MM.1S (cell line): ENCODE measurements at regions not wholly inside any gene's neighbourhood (a gene's known extent, or its start where the extent isn't known, plus 50 kb on each side); places are given as distances from the start of the nearest gene placed in this dataset.
"Not testable (repeated sequence)": the region's sequence is repeated elsewhere in the genome, so short reads cannot be mapped to it uniquely, and the experiment has no call there.

Source experiments
- DNase-seq: peaks from one replicate; pipeline ENCODE4 v3.0.0-alpha.2; 2015
- H2AFZ ChIP-seq: fragments of 300-600 bp; sonication (generic); 2 replicates; pipeline ENCODE4 v1.6.0; 2016; ENCODE audit warnings: antibody characterized with exemption, low read length
- H3F3A ChIP-seq: fragments of 300-600 bp; sonication (generic); 2 replicates; pipeline ENCODE4 v1.6.1; 2016; ENCODE audit warnings: mild to moderate bottlenecking, antibody characterized with exemption, low read length, moderate library complexity, mixed read lengths; ENCODE audit not compliant: insufficient read depth
- H3K27ac ChIP-seq: fragments of 300-600 bp; sonication (generic); 2 replicates; pipeline ENCODE4 v1.5.1; 2016; ENCODE audit warnings: mild to moderate bottlenecking, low read length
- H3K27me3 ChIP-seq: fragments of 300-600 bp; sonication (generic); replicated peaks from 2 replicates; pipeline ENCODE4 v1.6.0; 2016; ENCODE audit warnings: low read length; ENCODE audit not compliant: insufficient read depth
- H3K36me3 ChIP-seq: fragments of 300-600 bp; sonication (generic); replicated peaks from 2 replicates; pipeline ENCODE4 v1.6.1; 2016; ENCODE audit warnings: mild to moderate bottlenecking, low read length, mixed read lengths; ENCODE audit not compliant: insufficient read depth
- H3K4me1 ChIP-seq: fragments of 300-600 bp; sonication (generic); 2 replicates; pipeline ENCODE4 v1.6.1; 2016; ENCODE audit warnings: low read length, mixed read lengths
- H3K4me2 ChIP-seq: fragments of 300-600 bp; sonication (generic); 2 replicates; pipeline ENCODE4 v1.6.0; 2016; ENCODE audit warnings: low read depth, low read length
- H3K4me3 ChIP-seq: fragments of 300-600 bp; sonication (generic); 2 replicates; pipeline ENCODE4 v1.5.1; 2016; ENCODE audit warnings: low read length, mixed read lengths
- H3K79me2 ChIP-seq: fragments of 300-600 bp; sonication (generic); 2 replicates; pipeline ENCODE4 v1.6.1; 2016; ENCODE audit warnings: mixed run types, low read length, mixed read lengths
- H3K9ac ChIP-seq: fragments of 300-600 bp; sonication (generic); 2 replicates; pipeline ENCODE4 v1.6.1; 2016; ENCODE audit warnings: low read length, mixed read lengths
- H3K9me2 ChIP-seq: fragments of 300-600 bp; sonication (generic); replicated peaks from 2 replicates; pipeline ENCODE4 v1.6.1; 2016; ENCODE audit warnings: mild to moderate bottlenecking, low read length, mixed read lengths; ENCODE audit not compliant: insufficient read depth
- H3K9me3 ChIP-seq: fragments of 300-600 bp; sonication (generic); replicated peaks from 2 replicates; pipeline ENCODE4 v1.6.1; 2016; ENCODE audit warnings: mild to moderate bottlenecking, low read length, mixed read lengths; ENCODE audit not compliant: insufficient read depth
- H4K20me1 ChIP-seq: fragments of 300-600 bp; sonication (generic); 2 replicates; pipeline ENCODE4 v1.6.1; 2016; ENCODE audit warnings: mild to moderate bottlenecking, low read length, moderate library complexity, mixed read lengths; ENCODE audit not compliant: insufficient read depth
- CTCF ChIP-seq: fragments of 300-600 bp; sonication (generic); IDR thresholded peaks from 2 replicates; pipeline ENCODE4 v1.5.1; 2016; ENCODE audit warnings: antibody characterized with exemption, low read length, mixed read lengths
- EZH2 ChIP-seq: fragments of 300-600 bp; sonication (generic); optimal IDR thresholded peaks from 2 replicates; pipeline ENCODE3; 2017; ENCODE audit warnings: low read depth, mild to moderate bottlenecking, antibody characterized with exemption, low read length, mixed read lengths
- EZH2phosphoT487 ChIP-seq: fragments of 300-600 bp; sonication (generic); IDR thresholded peaks from 2 replicates; pipeline ENCODE4 v1.6.1; 2018; ENCODE audit warnings: antibody characterized with exemption, low read length

DNA sequence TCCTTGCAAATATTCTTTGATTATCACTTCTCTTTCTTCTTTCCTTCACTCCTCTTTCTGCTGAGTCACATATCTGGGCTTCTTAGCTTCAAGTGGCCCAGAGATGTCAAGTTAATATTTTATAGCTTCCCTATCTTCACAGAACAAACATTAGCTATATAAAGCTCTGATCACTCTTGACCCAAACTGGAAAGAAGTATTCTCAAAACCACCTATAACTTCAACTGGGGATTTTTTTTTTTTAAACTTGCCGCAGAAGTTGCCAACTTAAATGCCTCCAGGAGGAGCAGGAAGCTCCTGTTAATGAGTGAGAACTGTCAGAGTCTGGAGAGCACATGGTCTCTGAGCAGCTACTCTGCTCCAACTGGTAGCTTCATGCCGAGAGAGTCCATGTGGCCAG, 233.3 kb upstream of the EDNRA start:
- H3K4me1 ChIP-seq: no peaks in the 10 kb centered on the region

DNA sequence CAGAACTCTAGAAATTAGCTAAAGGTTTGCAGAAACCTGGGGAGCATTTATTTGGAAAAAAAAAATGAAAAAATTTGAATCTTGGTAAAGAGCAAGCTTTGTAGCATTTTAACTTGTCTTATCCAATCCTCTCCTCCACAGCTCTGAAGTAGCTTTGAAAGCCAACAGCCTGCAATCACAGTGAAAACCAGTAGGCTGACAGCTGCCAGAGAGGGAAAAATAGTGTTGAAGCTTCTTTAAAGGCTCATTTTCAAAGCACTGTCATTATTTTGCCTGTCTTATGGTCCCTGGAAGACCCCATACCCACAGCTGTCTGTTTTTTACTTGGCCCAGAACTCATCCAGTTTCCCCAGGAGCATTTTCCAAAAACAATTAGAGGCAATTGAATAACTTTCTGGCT, 230.8 kb upstream of the EDNRA start:
- Histone ChIP-seq H2AFZ (no peak overlapping the region), H3K9ac (no peak overlapping the region), H3K4me2 (no peak overlapping the region), H3K27me3 (no peaks in the 10 kb centered on the region), H3K79me2 (no peaks in the 10 kb centered on the region), H3K4me3 (no peak overlapping the region), H3K9me2 (no peaks in the 10 kb centered on the region), H4K20me1 (no peaks in the 10 kb centered on the region), H3F3A (no peaks in the 10 kb centered on the region), H3K36me3 (no peaks in the 10 kb centered on the region), H3K9me3 (no peaks in the 10 kb centered on the region), H3K27ac (no peak overlapping the region), H3K4me1 (no peaks in the 10 kb centered on the region)
- TF ChIP-seq EZH2 (no peak), EZH2phosphoT487 (no peak), CTCF (no peak)
- DNase-seq: no peak

More for the DNA sequence above, 233.3 kb upstream of the EDNRA start:
- Histone ChIP-seq H3K9me2 (no peaks in the 10 kb centered on the region), H3K27me3 (no peaks in the 10 kb centered on the region), H3K4me3 (no peak overlapping the region), H3K4me2 (no peak overlapping the region), H4K20me1 (no peaks in the 10 kb centered on the region), H3K27ac (no peak overlapping the region), H3K9ac (no peak overlapping the region), H3K79me2 (no peaks in the 10 kb centered on the region), H3K9me3 (no peaks in the 10 kb centered on the region), H3K36me3 (no peaks in the 10 kb centered on the region), H3F3A (no peaks in the 10 kb centered on the region), H2AFZ (no peak overlapping the region)
- DNase-seq: no peak
- TF ChIP-seq EZH2phosphoT487: no peak
- TF ChIP-seq CTCF: no peak
- no peak for TF ChIP-seq EZH2

- not testable (repeated sequence) for H3K4me1 ChIP-seq, H3K9ac ChIP-seq, DNase-seq, H3K4me3 ChIP-seq, H3K79me2 ChIP-seq, H3K27ac ChIP-seq, H3K36me3 ChIP-seq, H3K9me2 ChIP-seq, H3F3A ChIP-seq, H4K20me1 ChIP-seq, H3K9me3 ChIP-seq, H3K4me2 ChIP-seq, H3K27me3 ChIP-seq, H2AFZ ChIP-seq
Measured at GRCh38 chr4:147255268-147255667, 225.6 kb upstream of the EDNRA start.

- not testable (repeated sequence) for H3K27ac ChIP-seq, H4K20me1 ChIP-seq, H2AFZ ChIP-seq, H3K9ac ChIP-seq, H3K9me2 ChIP-seq, DNase-seq, H3F3A ChIP-seq, H3K9me3 ChIP-seq, H3K4me2 ChIP-seq, H3K4me3 ChIP-seq, H3K36me3 ChIP-seq, H3K4me1 ChIP-seq, H3K27me3 ChIP-seq, H3K79me2 ChIP-seq
Measured at GRCh38 chr4:147259271-147259670, 221.6 kb upstream of the EDNRA start.
